ENCODE measurements at regions not wholly inside any gene's neighbourhood (a gene's known extent, or its start where the extent isn't known, plus 50 kb on each side); places are given as distances from the start of the nearest gene placed in this dataset.

DNA sequence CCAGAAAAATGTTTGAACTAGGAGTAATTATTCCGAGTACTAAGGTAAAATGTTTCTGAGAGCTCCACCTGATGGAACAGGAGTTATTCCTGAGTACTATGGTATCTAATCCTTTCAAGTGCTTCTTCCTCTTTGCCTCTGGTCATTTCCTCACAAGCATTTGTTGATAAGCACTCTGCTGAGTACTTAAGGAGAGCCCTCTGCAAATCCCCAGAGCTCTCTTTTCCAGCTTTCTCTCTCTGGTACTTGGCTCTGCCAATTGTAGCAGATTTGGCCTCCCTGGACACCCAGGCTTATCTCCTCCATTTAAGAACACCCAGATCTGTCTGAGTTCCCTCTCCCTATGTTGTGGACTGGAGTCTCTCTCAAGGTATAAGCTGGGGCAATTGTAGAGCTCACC is 457.0 kb downstream of the MN1 start:
- TF ChIP-seq, protein P1, sequence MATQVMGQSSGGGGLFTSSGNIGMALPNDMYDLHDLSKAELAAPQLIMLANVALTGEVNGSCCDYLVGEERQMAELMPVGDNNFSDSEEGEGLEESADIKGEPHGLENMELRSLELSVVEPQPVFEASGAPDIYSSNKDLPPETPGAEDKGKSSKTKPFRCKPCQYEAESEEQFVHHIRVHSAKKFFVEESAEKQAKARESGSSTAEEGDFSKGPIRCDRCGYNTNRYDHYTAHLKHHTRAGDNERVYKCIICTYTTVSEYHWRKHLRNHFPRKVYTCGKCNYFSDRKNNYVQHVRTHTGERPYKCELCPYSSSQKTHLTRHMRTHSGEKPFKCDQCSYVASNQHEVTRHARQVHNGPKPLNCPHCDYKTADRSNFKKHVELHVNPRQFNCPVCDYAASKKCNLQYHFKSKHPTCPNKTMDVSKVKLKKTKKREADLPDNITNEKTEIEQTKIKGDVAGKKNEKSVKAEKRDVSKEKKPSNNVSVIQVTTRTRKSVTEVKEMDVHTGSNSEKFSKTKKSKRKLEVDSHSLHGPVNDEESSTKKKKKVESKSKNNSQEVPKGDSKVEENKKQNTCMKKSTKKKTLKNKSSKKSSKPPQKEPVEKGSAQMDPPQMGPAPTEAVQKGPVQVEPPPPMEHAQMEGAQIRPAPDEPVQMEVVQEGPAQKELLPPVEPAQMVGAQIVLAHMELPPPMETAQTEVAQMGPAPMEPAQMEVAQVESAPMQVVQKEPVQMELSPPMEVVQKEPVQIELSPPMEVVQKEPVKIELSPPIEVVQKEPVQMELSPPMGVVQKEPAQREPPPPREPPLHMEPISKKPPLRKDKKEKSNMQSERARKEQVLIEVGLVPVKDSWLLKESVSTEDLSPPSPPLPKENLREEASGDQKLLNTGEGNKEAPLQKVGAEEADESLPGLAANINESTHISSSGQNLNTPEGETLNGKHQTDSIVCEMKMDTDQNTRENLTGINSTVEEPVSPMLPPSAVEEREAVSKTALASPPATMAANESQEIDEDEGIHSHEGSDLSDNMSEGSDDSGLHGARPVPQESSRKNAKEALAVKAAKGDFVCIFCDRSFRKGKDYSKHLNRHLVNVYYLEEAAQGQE (IDR thresholded peaks at IDR 0.05; ENCODE audit: insufficient read depth in 1 of 2, low read depth in 2 of 2, low read length in 2 of 2) = no peak
- no peak for TF ChIP-seq TAF1 (IDR thresholded peaks at IDR 0.05; ENCODE audit: borderline replicate concordance, insufficient read depth, low read length)

Data from PFSK-1 (cell line).